Mammary epithelial cell (primary cell): ENCODE measurements at regions not wholly inside any gene's neighbourhood (a gene's known extent, or its start where the extent isn't known, plus 50 kb on each side); places are given as distances from the start of the nearest gene placed in this dataset.

Experiments used
- CTCF ChIP-seq, 2 donors: IDR thresholded peaks in 1 of 2; conservative IDR thresholded peaks in 1 of 2; 2 replicates each; pipeline ENCODE4 v1.5.1; 2011 to 2012; ENCODE audit warnings: inconsistent platforms in 2 of 2, low read length in 2 of 2, mild to moderate bottlenecking in 2 of 2, control low read depth in 1 of 2, low read depth in 1 of 2; ENCODE audit not compliant: insufficient read depth in 1 of 2; ENCODE audit errors: extremely low read depth in 1 of 2
- EZH2 ChIP-seq: IDR thresholded peaks from 2 replicates; pipeline ENCODE4 v1.6.1; 2012; ENCODE audit warnings: low read length, inconsistent platforms, borderline replicate concordance

DNA sequence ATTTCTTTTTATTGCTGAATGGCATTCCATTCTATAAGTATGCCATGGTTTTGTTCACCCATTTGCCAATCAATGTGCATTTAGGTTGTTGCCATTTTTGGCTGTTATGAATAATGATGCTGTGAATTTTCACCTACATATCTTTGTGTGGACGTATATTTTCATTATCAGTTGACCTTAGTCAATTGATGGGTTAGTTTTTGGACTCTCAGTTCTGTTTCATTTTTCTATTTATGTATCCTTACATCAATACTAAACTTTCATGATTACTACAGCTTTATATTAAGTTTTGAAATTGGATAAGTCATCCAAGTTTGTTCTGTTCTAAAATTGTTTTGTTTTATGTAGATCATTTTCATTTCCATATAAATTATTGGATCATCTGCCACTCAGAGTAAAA lies 261.9 kb upstream of the CNR1 start:
- no peak for TF ChIP-seq CTCF (conservative IDR thresholded peaks at IDR 0.05 in 1 of 2, IDR thresholded peaks at IDR 0.05 in 1 of 2; ENCODE audit: extremely low read depth in 1 of 2, insufficient read depth in 1 of 2, low read depth in 1 of 2, low read length in 2 of 2)
- TF ChIP-seq EZH2: no peak
